Lower leg skin (tissue), 4 donors: ENCODE measurements at regions not wholly inside any gene's neighbourhood (a gene's known extent, or its start where the extent isn't known, plus 50 kb on each side); places are given as distances from the start of the nearest gene placed in this dataset.

Experiments
- DNase-seq, 2 donors: peaks; one replicate each; pipeline ENCODE4 v3.0.0-alpha.2; 2019; ENCODE audit warnings: low spot score in 2 of 2
- H3K4me3 ChIP-seq: fragments of 200-600 bp; sonication (generic); 2 replicates; pipeline ENCODE4 v1.5.1; 2017; ENCODE audit warnings: mild to moderate bottlenecking, low read depth; ENCODE audit not compliant: poor library complexity, severe bottlenecking
- CTCF ChIP-seq, 3 donors: fragments of 450-650 bp; IDR thresholded peaks; one replicate each; pipeline ENCODE4 v1.5.1; 2016; ENCODE audit warnings: antibody characterized with exemption in 3 of 3, mild to moderate bottlenecking in 3 of 3, moderate library complexity in 2 of 3
- POLR2A ChIP-seq, 2 donors: fragments of 450-650 bp; IDR thresholded peaks; one replicate each; pipeline ENCODE4 v1.6.1; 2016 to 2017; ENCODE audit warnings: antibody characterized with exemption in 2 of 2, mild to moderate bottlenecking in 1 of 2, moderate library complexity in 1 of 2
- WGBS, 2 donors: methylation state at CpG; one replicate each; pipeline ENCODE4 v1.1.5; 2018; 5-methylcytosine and 5-hydroxymethylcytosine counted together
- intact Hi-C: fragments of 100-400 bp; cut with DNase I; formaldehyde crosslinking; loops from one replicate; pipeline ENCODE4 v1.15.0; 2023; ENCODE audit warnings: low total_unique reads

- DNase-seq, result no peak
- TF ChIP-seq POLR2A (IDR thresholded peaks at IDR 0.05) (no peak), CTCF (IDR thresholded peaks at IDR 0.05) (no peak)
- intact Hi-C loops, result no loop called here
- no peak overlapping the region for H3K4me3 ChIP-seq
- WGBS, 2 donors, result 65 to 67% methylated on average over 2 of the region's 2 CpGs
Observed at GRCh38 chr2:48870503-48870902, 115.0 kb upstream of the LHCGR start.

DNA sequence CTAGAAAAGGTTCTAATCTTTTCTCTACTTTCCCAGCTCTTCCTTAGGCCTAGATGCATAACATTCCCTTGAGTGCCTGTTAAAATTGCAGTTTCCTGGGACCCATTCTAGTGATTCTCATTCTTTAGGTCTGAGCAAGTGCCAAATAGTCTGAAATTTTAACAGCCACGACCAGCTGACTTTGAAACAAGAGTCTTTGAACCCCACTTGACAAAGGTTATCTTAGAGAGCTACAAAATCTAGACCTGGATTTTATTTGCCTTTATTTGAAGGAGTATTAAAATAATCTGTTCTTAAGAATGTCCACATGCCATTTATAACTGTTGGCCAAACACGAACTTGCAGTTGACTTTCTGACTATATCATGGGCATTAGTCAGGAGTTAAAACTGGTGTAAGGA, 110.2 kb upstream of the LHCGR start:
- WGBS, 2 donors, result 71 to 72% methylated on average over 2 of the region's 2 CpGs
- H3K4me3 ChIP-seq, result no peak overlapping the region
- intact Hi-C loops, result no loop called here
- TF ChIP-seq CTCF (IDR thresholded peaks at IDR 0.05) (no peak), POLR2A (IDR thresholded peaks at IDR 0.05) (no peak)
- no peak for DNase-seq

DNA sequence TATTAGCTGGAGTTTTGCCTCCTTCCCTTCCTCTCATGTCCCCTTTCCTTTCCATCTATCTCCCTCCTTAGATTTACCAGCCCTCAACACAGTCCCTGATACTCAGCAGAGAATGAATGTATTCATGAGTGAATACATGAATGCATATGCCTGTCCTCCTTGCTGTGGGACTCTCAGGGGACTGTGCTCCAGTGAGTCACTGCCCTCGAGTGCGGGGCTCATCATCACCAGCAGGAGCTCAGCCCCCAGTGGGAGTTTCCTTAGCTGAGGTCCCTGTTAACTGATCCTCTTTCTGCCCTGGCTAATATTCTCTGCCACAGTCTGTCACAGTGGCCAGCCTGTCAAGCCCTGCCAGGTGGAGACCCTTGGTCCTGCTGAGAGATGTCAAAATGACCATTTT, 104.9 kb upstream of the LHCGR start:
- TF ChIP-seq CTCF (IDR thresholded peaks at IDR 0.05), result no peak
- no peak for TF ChIP-seq POLR2A (IDR thresholded peaks at IDR 0.05)
- DNase-seq, result no peak
- H3K4me3 ChIP-seq, result no peak overlapping the region
- intact Hi-C loops, result no loop called here
- WGBS, 2 donors, result 72 to 82% methylated on average over 2 of the region's 2 CpGs

GRCh38 chr2:48856657-48857056, 101.1 kb upstream of the LHCGR start:
- TF ChIP-seq CTCF (IDR thresholded peaks at IDR 0.05), result no peak
- no peak for TF ChIP-seq POLR2A (IDR thresholded peaks at IDR 0.05)
- DNase-seq, result no peak
- WGBS, 2 donors, result 74 to 85% methylated on average over 3 of the region's 3 CpGs
- intact Hi-C loops, result no loop called here
- no peak overlapping the region for H3K4me3 ChIP-seq

DNA sequence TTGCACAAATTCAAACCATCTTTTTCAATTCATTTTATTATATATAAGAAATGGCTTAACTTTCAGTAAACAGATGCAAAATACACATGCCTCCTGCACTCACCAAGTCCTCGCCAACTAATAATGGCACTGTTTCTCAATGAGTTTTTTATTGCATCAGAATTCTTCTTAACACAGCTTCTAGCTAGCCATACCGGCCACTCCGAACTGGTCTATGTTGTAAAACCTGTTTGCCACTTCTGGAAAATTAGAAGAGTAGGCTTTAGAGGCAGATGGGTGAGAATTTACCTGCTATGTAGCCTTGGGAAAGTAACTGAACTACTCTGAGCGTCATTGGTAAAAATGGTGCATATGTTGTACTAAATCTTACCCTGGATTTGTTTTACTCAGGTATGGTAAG, 100.6 kb upstream of the LHCGR start:
- intact Hi-C loops, result no loop called here
- no peak for TF ChIP-seq POLR2A (IDR thresholded peaks at IDR 0.05)
- TF ChIP-seq CTCF (IDR thresholded peaks at IDR 0.05), result no peak
- 62 to 72% methylated on average over 4 of the region's 4 CpGs for WGBS, 2 donors
- no peak for DNase-seq
- no peak overlapping the region for H3K4me3 ChIP-seq

- intact Hi-C loops, result no loop called here
- TF ChIP-seq POLR2A (IDR thresholded peaks at IDR 0.05), result no peak
- no peak for TF ChIP-seq CTCF (IDR thresholded peaks at IDR 0.05)
- WGBS, 2 donors, result 70 to 87% methylated on average over 2 of the region's 2 CpGs
Observed at GRCh38 chr2:48855142-48855541, 99.6 kb upstream of the LHCGR start.

More at GRCh38 chr2:48855142-48855541, 99.6 kb upstream of the LHCGR start:
- DNase-seq, result no peak
- H3K4me3 ChIP-seq, result no peak overlapping the region
